K562 (cell line): ENCODE measurements at regions not wholly inside any gene's neighbourhood (a gene's known extent, or its start where the extent isn't known, plus 50 kb on each side); places are given as distances from the start of the nearest gene placed in this dataset.

Experiments
- ARID2 ChIP-seq: fragments of 450-650 bp; IDR thresholded peaks from 2 replicates; pipeline ENCODE4 v1.6.1; 2017; ENCODE audit warnings: antibody characterized with exemption, mild to moderate bottlenecking
- HEY1 ChIP-seq: fragments of 250-450 bp; sonication (Bioruptor Pico); IDR thresholded peaks from 2 replicates; pipeline ENCODE4 v1.5.0; 2020; ENCODE audit warnings: mild to moderate bottlenecking, moderate library complexity, borderline replicate concordance
- MECOM ChIP-seq: fragments of 250-450 bp; sonication (Bioruptor Pico); IDR thresholded peaks from 2 replicates; pipeline ENCODE4 v1.8.0; 2022; ENCODE audit warnings: inconsistent platforms
- RAD21 ChIP-seq, 2 experiments: fragments of 250-450 bp in 1 of 2; fragments of 450-650 bp in 1 of 2; sonication (Bioruptor Pico) in 1 of 2; formaldehyde crosslinking in 1 of 2; IDR thresholded peaks in 1 of 2; conservative IDR thresholded peaks in 1 of 2; 2 replicates each; pipeline versions ENCODE4 v1.4.0 to v1.8.0; 2020 to 2022; ENCODE audit warnings: mild to moderate bottlenecking in 2 of 2, moderate library complexity in 1 of 2
- SAFB ChIP-seq: fragments of 200-400 bp; formaldehyde crosslinking; IDR thresholded peaks from 2 replicates; pipeline ENCODE4 v1.6.1; 2017; ENCODE audit warnings: low read depth, low read length, borderline replicate concordance
- ZFP30 ChIP-seq: fragments of 250-450 bp; sonication (Bioruptor Pico); IDR thresholded peaks from 2 replicates; pipeline ENCODE4 v1.8.0; 2022; ENCODE audit warnings: moderate library complexity, mild to moderate bottlenecking, inconsistent platforms, borderline replicate concordance
- ZNF12 ChIP-seq: sonication (generic); formaldehyde crosslinking; IDR thresholded peaks from 2 replicates; pipeline ENCODE4 v1.4.0; 2020; ENCODE audit warnings: mild to moderate bottlenecking, missing genetic modification reagents
- ZNF146 ChIP-seq: IDR thresholded peaks from one replicate; pipeline ENCODE4 v1.6.1; 2018; ENCODE audit warnings: missing compliant biosample characterization; ENCODE audit not compliant: unreplicated experiment
- ZNF174 ChIP-seq: fragments of 250-450 bp; sonication (Bioruptor Pico); IDR thresholded peaks from 2 replicates; pipeline ENCODE4 v1.4.0; 2020; ENCODE audit warnings: mild to moderate bottlenecking
- TF ChIP-seq, protein P1 (sequence below): fragments of 200-600 bp; sonication (generic); IDR thresholded peaks from one replicate; pipeline ENCODE4 v1.6.1; 2012; ENCODE audit warnings: mild to moderate bottlenecking, low read depth, low read length, inconsistent platforms
- TF ChIP-seq, protein P2 (sequence below): fragments of 450-650 bp; formaldehyde crosslinking; IDR thresholded peaks from 2 replicates; pipeline ENCODE4 v1.4.0; 2020; ENCODE audit warnings: mild to moderate bottlenecking, moderate library complexity
- TF ChIP-seq, protein P3 (sequence below): IDR thresholded peaks from 3 replicates; pipeline ENCODE4 v1.6.1; 2011; ENCODE audit warnings: borderline replicate concordance, mild to moderate bottlenecking; ENCODE audit not compliant: insufficient read length, insufficient read depth

DNA sequence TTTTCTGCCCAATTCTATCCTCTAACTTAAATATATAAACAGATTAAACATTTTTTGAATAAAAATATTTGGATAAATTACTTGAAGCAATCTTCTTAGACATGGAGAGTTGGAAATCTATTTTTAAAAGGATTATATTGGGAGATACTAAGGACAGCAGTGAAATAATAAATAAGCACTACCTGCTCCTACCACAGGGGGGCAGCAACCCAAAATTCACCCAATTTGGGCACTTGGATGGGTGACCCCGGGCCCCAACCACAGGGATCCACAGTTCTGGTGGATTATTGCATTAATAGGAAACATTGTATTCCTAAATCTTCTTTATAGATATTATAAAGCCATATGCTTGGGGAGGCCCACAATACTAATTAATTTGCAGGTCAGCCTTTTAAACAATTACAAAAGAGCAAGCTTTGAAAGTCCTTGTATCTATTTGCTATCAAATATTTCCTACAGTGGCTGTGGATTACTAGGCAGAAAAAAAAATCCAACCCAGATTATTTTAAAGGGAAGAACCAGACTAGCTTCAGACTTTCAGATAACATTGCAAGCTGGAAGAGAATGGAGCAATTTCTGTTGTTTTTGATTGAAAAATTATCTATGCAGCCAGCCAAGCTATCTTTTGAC is 66.4 kb upstream of the PDE10A start (continued):
- TF ChIP-seq, protein P1, sequence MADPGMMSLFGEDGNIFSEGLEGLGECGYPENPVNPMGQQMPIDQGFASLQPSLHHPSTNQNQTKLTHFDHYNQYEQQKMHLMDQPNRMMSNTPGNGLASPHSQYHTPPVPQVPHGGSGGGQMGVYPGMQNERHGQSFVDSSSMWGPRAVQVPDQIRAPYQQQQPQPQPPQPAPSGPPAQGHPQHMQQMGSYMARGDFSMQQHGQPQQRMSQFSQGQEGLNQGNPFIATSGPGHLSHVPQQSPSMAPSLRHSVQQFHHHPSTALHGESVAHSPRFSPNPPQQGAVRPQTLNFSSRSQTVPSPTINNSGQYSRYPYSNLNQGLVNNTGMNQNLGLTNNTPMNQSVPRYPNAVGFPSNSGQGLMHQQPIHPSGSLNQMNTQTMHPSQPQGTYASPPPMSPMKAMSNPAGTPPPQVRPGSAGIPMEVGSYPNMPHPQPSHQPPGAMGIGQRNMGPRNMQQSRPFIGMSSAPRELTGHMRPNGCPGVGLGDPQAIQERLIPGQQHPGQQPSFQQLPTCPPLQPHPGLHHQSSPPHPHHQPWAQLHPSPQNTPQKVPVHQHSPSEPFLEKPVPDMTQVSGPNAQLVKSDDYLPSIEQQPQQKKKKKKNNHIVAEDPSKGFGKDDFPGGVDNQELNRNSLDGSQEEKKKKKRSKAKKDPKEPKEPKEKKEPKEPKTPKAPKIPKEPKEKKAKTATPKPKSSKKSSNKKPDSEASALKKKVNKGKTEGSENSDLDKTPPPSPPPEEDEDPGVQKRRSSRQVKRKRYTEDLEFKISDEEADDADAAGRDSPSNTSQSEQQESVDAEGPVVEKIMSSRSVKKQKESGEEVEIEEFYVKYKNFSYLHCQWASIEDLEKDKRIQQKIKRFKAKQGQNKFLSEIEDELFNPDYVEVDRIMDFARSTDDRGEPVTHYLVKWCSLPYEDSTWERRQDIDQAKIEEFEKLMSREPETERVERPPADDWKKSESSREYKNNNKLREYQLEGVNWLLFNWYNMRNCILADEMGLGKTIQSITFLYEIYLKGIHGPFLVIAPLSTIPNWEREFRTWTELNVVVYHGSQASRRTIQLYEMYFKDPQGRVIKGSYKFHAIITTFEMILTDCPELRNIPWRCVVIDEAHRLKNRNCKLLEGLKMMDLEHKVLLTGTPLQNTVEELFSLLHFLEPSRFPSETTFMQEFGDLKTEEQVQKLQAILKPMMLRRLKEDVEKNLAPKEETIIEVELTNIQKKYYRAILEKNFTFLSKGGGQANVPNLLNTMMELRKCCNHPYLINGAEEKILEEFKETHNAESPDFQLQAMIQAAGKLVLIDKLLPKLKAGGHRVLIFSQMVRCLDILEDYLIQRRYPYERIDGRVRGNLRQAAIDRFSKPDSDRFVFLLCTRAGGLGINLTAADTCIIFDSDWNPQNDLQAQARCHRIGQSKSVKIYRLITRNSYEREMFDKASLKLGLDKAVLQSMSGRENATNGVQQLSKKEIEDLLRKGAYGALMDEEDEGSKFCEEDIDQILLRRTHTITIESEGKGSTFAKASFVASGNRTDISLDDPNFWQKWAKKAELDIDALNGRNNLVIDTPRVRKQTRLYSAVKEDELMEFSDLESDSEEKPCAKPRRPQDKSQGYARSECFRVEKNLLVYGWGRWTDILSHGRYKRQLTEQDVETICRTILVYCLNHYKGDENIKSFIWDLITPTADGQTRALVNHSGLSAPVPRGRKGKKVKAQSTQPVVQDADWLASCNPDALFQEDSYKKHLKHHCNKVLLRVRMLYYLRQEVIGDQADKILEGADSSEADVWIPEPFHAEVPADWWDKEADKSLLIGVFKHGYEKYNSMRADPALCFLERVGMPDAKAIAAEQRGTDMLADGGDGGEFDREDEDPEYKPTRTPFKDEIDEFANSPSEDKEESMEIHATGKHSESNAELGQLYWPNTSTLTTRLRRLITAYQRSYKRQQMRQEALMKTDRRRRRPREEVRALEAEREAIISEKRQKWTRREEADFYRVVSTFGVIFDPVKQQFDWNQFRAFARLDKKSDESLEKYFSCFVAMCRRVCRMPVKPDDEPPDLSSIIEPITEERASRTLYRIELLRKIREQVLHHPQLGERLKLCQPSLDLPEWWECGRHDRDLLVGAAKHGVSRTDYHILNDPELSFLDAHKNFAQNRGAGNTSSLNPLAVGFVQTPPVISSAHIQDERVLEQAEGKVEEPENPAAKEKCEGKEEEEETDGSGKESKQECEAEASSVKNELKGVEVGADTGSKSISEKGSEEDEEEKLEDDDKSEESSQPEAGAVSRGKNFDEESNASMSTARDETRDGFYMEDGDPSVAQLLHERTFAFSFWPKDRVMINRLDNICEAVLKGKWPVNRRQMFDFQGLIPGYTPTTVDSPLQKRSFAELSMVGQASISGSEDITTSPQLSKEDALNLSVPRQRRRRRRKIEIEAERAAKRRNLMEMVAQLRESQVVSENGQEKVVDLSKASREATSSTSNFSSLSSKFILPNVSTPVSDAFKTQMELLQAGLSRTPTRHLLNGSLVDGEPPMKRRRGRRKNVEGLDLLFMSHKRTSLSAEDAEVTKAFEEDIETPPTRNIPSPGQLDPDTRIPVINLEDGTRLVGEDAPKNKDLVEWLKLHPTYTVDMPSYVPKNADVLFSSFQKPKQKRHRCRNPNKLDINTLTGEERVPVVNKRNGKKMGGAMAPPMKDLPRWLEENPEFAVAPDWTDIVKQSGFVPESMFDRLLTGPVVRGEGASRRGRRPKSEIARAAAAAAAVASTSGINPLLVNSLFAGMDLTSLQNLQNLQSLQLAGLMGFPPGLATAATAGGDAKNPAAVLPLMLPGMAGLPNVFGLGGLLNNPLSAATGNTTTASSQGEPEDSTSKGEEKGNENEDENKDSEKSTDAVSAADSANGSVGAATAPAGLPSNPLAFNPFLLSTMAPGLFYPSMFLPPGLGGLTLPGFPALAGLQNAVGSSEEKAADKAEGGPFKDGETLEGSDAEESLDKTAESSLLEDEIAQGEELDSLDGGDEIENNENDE, result no peak
- TF ChIP-seq, protein P2, sequence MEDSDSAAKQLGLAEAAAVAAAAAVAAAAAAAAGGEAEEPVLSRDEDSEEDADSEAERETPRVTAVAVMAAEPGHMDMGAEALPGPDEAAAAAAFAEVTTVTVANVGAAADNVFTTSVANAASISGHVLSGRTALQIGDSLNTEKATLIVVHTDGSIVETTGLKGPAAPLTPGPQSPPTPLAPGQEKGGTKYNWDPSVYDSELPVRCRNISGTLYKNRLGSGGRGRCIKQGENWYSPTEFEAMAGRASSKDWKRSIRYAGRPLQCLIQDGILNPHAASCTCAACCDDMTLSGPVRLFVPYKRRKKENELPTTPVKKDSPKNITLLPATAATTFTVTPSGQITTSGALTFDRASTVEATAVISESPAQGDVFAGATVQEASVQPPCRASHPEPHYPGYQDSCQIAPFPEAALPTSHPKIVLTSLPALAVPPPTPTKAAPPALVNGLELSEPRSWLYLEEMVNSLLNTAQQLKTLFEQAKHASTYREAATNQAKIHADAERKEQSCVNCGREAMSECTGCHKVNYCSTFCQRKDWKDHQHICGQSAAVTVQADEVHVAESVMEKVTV (CRISPR knock-in tag), result peak; percentile 27; the same call in 1 of the 2 replicates
- no peak for TF ChIP-seq ZNF146
- no peak for TF ChIP-seq HEY1 (CRISPR knock-in tag)
- TF ChIP-seq SAFB, result no peak
- TF ChIP-seq RAD21 (CRISPR knock-in tag; conservative IDR thresholded peaks at IDR 0.05 in 1 of 2, IDR thresholded peaks at IDR 0.05 in 1 of 2), result peak; percentile 58 to 62
- TF ChIP-seq ZNF12 (CRISPR knock-in tag), result no peak
- no peak for TF ChIP-seq ZFP30 (CRISPR knock-in tag)
- no peak for TF ChIP-seq ZNF174
- no peak for TF ChIP-seq MECOM (CRISPR knock-in tag)
- TF ChIP-seq, protein P3, sequence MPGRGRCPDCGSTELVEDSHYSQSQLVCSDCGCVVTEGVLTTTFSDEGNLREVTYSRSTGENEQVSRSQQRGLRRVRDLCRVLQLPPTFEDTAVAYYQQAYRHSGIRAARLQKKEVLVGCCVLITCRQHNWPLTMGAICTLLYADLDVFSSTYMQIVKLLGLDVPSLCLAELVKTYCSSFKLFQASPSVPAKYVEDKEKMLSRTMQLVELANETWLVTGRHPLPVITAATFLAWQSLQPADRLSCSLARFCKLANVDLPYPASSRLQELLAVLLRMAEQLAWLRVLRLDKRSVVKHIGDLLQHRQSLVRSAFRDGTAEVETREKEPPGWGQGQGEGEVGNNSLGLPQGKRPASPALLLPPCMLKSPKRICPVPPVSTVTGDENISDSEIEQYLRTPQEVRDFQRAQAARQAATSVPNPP, result no peak
- no peak for TF ChIP-seq ARID2
